ENCODE measurements at regions not wholly inside any gene's neighbourhood (a gene's known extent, or its start where the extent isn't known, plus 50 kb on each side); places are given as distances from the start of the nearest gene placed in this dataset.

DNA sequence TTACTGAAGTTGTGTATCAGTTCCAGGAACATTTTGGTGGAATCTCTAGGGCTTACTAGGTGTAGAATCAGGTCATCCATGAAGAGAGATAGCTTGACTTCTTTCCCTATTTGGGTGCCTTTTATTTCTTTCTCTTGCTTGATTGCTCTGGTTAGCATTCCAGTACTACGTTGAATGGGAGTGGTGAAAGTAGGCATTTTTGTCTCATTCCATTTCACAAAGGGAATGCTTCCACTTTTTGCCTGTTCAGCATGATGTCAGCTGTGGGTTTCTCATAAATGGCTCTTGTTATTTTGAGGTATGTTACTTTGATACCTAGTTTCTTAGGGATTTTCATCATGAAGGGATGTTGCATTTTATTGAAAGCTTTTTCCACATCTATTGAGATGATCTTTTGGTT is 195.3 kb downstream of the MOXD1 start:
- Histone ChIP-seq H3K18ac (ENCODE audit: low read depth, low read length) (no peak overlapping the region), H3K9ac (ENCODE audit: low read depth, low read length) (no peak overlapping the region), H3K9me1 (ENCODE audit: insufficient read depth, low read length) (no peaks in the 10 kb centered on the region), H3K27me3 (ENCODE audit: control insufficient read depth, insufficient read depth, low read length) (no peaks in the 10 kb centered on the region), H3K4me1 (ENCODE audit: control insufficient read depth, insufficient read depth, low read length) (peaks cover 5% of the 10 kb centered on the region), H3K36me3 (ENCODE audit: control insufficient read depth, insufficient read depth, low read length) (no peaks in the 10 kb centered on the region), H4K5ac (ENCODE audit: low read depth, low read length) (no peak overlapping the region), H3K23ac (ENCODE audit: low read depth, low read length) (no peak overlapping the region), H2AK5ac (ENCODE audit: low read depth, low read length) (no peak overlapping the region), H2AK9ac (replicated peaks; ENCODE audit: low read depth, low read length, poor library complexity) (no peak overlapping the region), H3K4me2 (ENCODE audit: low read depth, low read length) (no peak overlapping the region), H2BK120ac (ENCODE audit: low read depth, low read length) (no peak overlapping the region), H3K27ac (ENCODE audit: insufficient read depth, low read length) (no peak overlapping the region), H3K56ac (ENCODE audit: extremely low read depth, insufficient read depth, low read length) (no peak overlapping the region), H4K8ac (ENCODE audit: low read depth in 2 of 2, low read length in 2 of 2) (no peak overlapping the region; a peak in 1 of 4 replicates), H2BK15ac (ENCODE audit: low read depth, low read length) (no peak overlapping the region), H3K79me1 (ENCODE audit: low read depth in 1 of 2, low read length in 2 of 2) (no peaks in the 10 kb centered on the region), H2BK5ac (ENCODE audit: low read depth, low read length, poor library complexity, severe bottlenecking) (no peak overlapping the region), H3K4me3 (ENCODE audit: insufficient read depth, low read depth, low read length) (no peak overlapping the region), H3K9me3 (ENCODE audit: control insufficient read depth, insufficient read depth, low read length) (peaks cover 3% of the 10 kb centered on the region; the same call in 1 of the 2 replicates), H4K20me1 (ENCODE audit: insufficient read depth, low read length) (no peaks in the 10 kb centered on the region), H3K4ac (ENCODE audit: low read depth, low read length) (no peak overlapping the region), H3K14ac (replicated peaks; ENCODE audit: low read depth, low read length) (no peak overlapping the region), H2AFZ (replicated peaks; ENCODE audit: low read length, poor library complexity) (no peak overlapping the region), H4K91ac (ENCODE audit: insufficient read depth, low read depth, low read length) (no peak overlapping the region), H2BK20ac (ENCODE audit: low read depth, low read length) (no peak overlapping the region)
- ChIA-PET CTCF (no interaction called here), POLR2A (ENCODE audit: unreplicated experiment) (no interaction called here)
- WGBS, 2 experiments (ENCODE audit: extremely low coverage in 2 of 2, insufficient read length in 1 of 2): no CpG with 5 or more reads among the region's 1 CpG
- ATAC-seq (ENCODE audit: low read depth): no peak
- intact Hi-C loops (cut with micrococcal nuclease): no loop called here
- in situ Hi-C loops (cut with MboI; ENCODE audit: low sequenced_read_pairs): no loop called here
- DNase-seq: peak; percentile 34
- 0 out of 2 replicates have a peak, but pooled peaks have one; percentile 16 for TF ChIP-seq MAFK (IDR thresholded peaks at IDR 0.05; ENCODE audit: low read depth, low read length)
- no peak for TF ChIP-seq SMC3 (IDR thresholded peaks at IDR 0.05; ENCODE audit: low read depth, low read length)
- dilution Hi-C loops (cut with HindIII; ENCODE audit: low sequenced_read_pairs, unreplicated experiment): no loop called here
- no TSS peak for BruUV-seq (replicated peaks)

Measured in IMR-90 (cell line).